Lower leg skin (tissue), 3 donors: ENCODE measurements at regions not wholly inside any gene's neighbourhood (a gene's known extent, or its start where the extent isn't known, plus 50 kb on each side); places are given as distances from the start of the nearest gene placed in this dataset.

Source experiments
- POLR2A ChIP-seq, 2 donors: fragments of 450-650 bp; IDR thresholded peaks; one replicate each; pipeline ENCODE4 v1.6.1; 2016 to 2017; ENCODE audit warnings: antibody characterized with exemption in 2 of 2, mild to moderate bottlenecking in 1 of 2, moderate library complexity in 1 of 2
- TF ChIP-seq, protein P1 (sequence below), 3 donors: fragments of 450-650 bp; IDR thresholded peaks; one replicate each; pipeline ENCODE4 v1.5.1; 2016; ENCODE audit warnings: antibody characterized with exemption in 3 of 3, mild to moderate bottlenecking in 3 of 3, moderate library complexity in 2 of 3

DNA sequence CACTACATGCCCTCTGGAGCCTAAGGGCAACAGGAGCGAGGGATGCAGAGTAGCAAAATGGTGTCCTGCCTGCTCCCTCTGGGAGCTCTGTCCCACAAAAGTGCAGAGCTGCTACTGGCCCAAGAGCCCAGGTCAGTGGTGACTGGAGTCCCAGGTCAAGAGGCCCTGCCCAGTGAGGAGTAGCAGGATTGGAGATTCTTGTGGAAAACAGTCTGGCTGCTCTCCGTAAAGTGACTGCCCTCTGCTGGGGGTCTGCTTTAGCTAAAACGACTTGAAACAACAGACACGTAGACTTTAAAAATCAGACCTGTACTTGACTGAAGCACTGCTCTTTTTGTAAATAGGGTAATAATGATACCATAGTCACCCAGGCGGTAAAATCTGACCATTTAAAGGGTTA is 917.0 kb downstream of the MAT2B start:
- TF ChIP-seq, protein P1, sequence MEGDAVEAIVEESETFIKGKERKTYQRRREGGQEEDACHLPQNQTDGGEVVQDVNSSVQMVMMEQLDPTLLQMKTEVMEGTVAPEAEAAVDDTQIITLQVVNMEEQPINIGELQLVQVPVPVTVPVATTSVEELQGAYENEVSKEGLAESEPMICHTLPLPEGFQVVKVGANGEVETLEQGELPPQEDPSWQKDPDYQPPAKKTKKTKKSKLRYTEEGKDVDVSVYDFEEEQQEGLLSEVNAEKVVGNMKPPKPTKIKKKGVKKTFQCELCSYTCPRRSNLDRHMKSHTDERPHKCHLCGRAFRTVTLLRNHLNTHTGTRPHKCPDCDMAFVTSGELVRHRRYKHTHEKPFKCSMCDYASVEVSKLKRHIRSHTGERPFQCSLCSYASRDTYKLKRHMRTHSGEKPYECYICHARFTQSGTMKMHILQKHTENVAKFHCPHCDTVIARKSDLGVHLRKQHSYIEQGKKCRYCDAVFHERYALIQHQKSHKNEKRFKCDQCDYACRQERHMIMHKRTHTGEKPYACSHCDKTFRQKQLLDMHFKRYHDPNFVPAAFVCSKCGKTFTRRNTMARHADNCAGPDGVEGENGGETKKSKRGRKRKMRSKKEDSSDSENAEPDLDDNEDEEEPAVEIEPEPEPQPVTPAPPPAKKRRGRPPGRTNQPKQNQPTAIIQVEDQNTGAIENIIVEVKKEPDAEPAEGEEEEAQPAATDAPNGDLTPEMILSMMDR (IDR thresholded peaks at IDR 0.05): no peak
- no peak for TF ChIP-seq POLR2A (IDR thresholded peaks at IDR 0.05)
